Left renal cortex interstitium (tissue), 4 donors: ENCODE measurements at regions not wholly inside any gene's neighbourhood (a gene's known extent, or its start where the extent isn't known, plus 50 kb on each side); places are given as distances from the start of the nearest gene placed in this dataset.
"Not testable (repeated sequence)": the region's sequence is repeated elsewhere in the genome, so short reads cannot be mapped to it uniquely, and the experiment has no call there.

Experiments used
- DNase-seq, 4 donors: peaks; one replicate each; pipeline ENCODE4 v3.0.0-alpha.2; 2013; ENCODE audit warnings: low read depth in 4 of 4, low spot score in 2 of 4, missing footprints in 1 of 4

- no peak for DNase-seq
Measured at GRCh38 chr3:151675858-151676615, 57.7 kb upstream of the AADACL2 start.

- DNase-seq = no peak
Measured at GRCh38 chr3:151673974-151674373, 59.8 kb upstream of the AADACL2 start.

- not testable (repeated sequence) for DNase-seq
Measured at GRCh38 chr3:151667762-151668161, 66.0 kb upstream of the AADACL2 start.

GRCh38 chr3:151660885-151661284 lies 72.8 kb upstream of the AADACL2 start:
- no peak for DNase-seq

GRCh38 chr3:151644986-151645385 lies 88.7 kb upstream of the AADACL2 start:
- no peak for DNase-seq

- no peak for DNase-seq
Measured at GRCh38 chr3:151644020-151644620, 89.6 kb upstream of the AADACL2 start.

GRCh38 chr3:151639418-151639740 lies 94.3 kb upstream of the AADACL2 start:
- DNase-seq = no peak

- peak in 1 of 4 donors; percentile 6 for DNase-seq
Measured at GRCh38 chr3:151638555-151639417, 94.9 kb upstream of the AADACL2 start.

GRCh38 chr3:151635905-151636304 lies 97.8 kb upstream of the AADACL2 start:
- no peak for DNase-seq

GRCh38 chr3:151631946-151632345 lies 101.8 kb upstream of the AADACL2 start:
- no peak for DNase-seq

- DNase-seq = no peak
Measured at GRCh38 chr3:151630938-151631441, 102.7 kb upstream of the AADACL2 start.

GRCh38 chr3:151630035-151630434 lies 103.7 kb upstream of the AADACL2 start:
- DNase-seq = no peak

- no peak for DNase-seq
Measured at GRCh38 chr3:151625586-151625985, 108.1 kb upstream of the AADACL2 start.

GRCh38 chr3:151625086-151625485 lies 108.6 kb upstream of the AADACL2 start:
- no peak for DNase-seq

- no peak for DNase-seq
Measured at GRCh38 chr3:151620071-151620470, 113.7 kb upstream of the AADACL2 start.

- no peak for DNase-seq
Measured at GRCh38 chr3:151615464-151615863, 118.3 kb upstream of the AADACL2 start.

GRCh38 chr3:151612115-151612514 lies 121.6 kb upstream of the AADACL2 start:
- DNase-seq = no peak

GRCh38 chr3:151611419-151611818 lies 122.3 kb upstream of the AADACL2 start:
- no peak for DNase-seq

- DNase-seq = no peak
Measured at GRCh38 chr3:151609491-151609890, 124.2 kb upstream of the AADACL2 start.

- DNase-seq = no peak
Measured at GRCh38 chr3:151604891-151605290, 128.8 kb upstream of the AADACL2 start.

- DNase-seq = no peak
Measured at GRCh38 chr3:151600783-151601182, 132.9 kb upstream of the AADACL2 start.
